NOMO-1 treated with dmso at 0.1 percent for 144 hours (cell line): ENCODE measurements at regions not wholly inside any gene's neighbourhood (a gene's known extent, or its start where the extent isn't known, plus 50 kb on each side); places are given as distances from the start of the nearest gene placed in this dataset.
"Not testable (repeated sequence)": the region's sequence is repeated elsewhere in the genome, so short reads cannot be mapped to it uniquely, and the experiment has no call there.

Source experiments
- DNase-seq: peaks from one replicate; lab custom pipeline; 2025; ENCODE audit not compliant: unreplicated experiment; lab: John Stamatoyannopoulos, UW

DNA sequence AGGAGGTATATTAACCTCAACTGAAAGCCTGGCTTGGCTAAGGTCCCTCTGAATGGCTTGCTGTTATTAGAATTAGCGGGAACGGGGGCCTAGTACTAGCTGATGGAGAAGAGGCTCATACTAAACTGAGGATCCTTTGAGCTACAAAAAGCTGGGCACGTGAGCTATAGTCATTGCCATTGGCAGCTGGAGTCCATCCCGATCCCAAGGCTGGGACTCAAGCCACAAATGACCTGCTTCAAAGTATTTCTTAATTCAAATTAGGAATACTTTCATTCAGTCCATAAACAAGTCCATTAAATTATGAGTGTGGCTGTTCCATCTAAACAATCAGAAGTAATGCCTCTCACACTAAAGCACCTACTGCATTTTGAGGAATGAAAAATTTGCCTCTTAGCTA is 114.5 kb downstream of the DACT1 start:
- no peak for DNase-seq

GRCh38 chr14:58752771-58753201 is 115.0 kb downstream of the DACT1 start:
- no peak for DNase-seq

GRCh38 chr14:58755031-58755925 is 117.5 kb downstream of the DACT1 start:
- DNase-seq = no peak

- DNase-seq = no peak
Observed at GRCh38 chr14:58760121-58760520, 122.4 kb downstream of the DACT1 start.

- no peak for DNase-seq
Observed at GRCh38 chr14:58762629-58763028, 124.9 kb downstream of the DACT1 start.

- DNase-seq = no peak
Observed at GRCh38 chr14:58763210-58763609, 125.4 kb downstream of the DACT1 start.

DNA sequence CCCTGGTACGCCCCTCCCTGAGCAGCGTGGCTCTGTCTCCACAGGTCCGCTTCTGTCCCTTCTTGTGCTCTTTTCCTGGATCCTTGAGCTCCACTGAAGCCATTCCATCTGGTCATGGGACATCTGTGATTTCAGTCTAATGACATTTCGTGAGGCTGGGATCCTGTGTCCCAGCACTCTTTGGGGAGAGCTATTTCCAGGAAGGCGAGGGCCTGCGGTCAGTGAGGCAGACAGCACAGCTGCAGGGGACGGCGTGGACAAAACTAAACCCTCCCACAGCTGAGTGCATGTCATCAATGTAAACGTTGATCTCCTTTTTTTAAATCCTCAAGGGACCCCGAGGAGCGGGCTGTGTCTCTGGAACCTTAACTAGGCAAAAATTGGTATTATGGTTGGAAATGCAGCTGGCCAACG is 127.7 kb downstream of the DACT1 start:
- DNase-seq = no peak

DNA sequence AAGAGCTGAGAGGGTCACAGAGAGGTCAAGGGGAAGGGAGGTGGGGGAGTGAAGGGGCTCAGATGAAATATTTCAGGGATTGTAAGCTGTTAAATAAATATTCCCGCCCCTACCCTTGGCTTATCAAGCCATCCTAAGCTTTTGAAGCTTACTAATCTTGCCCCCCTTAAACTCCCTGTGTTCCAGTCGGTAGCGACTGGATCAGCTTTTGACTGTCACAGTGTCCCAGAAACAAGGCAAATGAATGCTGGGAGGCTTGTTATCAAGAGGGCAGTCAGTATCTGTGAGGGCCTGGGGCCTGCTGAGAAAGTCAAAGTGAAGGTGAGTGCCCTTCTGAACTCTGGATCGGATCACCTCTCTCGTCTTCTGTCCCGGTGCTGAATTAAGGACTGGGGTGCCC is 128.1 kb downstream of the DACT1 start:
- DNase-seq = no peak

DNA sequence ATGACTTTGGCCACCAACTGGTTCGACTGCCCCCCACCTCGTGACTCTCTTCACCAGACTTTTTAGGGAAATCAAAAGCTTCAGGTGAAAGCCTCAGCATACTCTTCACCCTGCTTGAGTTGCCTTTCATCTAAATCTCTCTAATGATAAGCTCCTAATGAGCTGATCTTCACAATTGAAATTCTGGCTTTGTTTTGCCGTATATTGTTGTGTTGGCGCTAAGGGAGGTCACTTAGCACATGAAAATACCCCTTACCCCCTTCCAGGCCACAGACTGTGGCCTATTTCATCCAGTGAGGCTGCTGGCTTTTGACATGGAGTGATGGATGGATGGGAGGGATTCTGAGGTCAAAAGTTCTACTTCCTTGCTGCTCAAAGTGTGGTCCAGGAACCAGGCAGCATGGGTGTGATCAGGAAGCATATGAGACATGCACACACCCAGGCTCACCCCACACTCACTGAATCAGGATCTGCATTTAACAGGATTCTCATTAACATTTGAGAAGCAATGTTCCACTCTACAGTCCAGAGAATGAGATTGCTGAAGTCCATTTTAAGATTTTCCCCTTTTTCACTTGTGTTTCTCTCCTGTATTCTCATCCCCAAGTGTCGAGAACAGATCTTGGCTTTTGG is 131.4 kb downstream of the DACT1 start:
- DNase-seq = no peak

DNA sequence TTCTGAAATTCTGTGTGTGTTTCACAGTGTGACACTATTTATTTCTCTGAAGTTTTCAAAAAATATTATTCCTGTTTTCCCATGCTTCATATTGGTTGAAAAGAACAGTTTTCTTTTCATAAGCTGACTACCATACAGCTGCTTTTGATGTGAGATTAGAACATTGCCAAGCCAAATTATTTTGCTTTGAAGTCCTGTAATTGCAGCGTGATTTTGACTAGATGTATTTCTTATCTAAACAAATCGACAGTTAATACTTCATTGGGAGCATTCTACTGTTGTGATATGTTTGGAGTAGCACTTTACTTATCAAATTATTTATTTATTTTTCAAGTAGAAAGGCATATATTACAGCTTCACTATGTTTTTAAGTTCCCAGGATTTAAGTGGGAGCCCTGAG is 132.0 kb downstream of the DACT1 start:
- DNase-seq = no peak

- DNase-seq = no peak
Observed at GRCh38 chr14:58770491-58770982, 132.8 kb downstream of the DACT1 start.

DNA sequence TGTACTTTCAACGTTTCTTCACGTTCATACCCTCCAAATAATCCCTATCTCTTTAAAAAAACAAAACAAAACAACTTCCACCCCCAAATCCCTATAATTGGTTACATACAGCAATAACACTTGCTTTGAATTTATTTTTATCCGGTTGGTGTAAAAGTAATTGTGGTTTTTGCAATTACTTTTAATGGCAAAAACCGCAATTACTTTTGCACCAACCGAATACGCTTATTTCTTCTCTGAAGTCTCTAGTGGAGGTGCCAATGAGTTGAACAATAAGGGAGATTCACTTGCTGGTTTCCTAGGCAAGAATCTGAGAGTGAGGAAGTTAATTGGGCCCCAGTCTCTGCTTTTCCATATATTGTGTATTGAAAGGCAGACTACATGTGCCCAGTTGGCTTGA is 133.3 kb downstream of the DACT1 start:
- peak; percentile 8 for DNase-seq

DNA sequence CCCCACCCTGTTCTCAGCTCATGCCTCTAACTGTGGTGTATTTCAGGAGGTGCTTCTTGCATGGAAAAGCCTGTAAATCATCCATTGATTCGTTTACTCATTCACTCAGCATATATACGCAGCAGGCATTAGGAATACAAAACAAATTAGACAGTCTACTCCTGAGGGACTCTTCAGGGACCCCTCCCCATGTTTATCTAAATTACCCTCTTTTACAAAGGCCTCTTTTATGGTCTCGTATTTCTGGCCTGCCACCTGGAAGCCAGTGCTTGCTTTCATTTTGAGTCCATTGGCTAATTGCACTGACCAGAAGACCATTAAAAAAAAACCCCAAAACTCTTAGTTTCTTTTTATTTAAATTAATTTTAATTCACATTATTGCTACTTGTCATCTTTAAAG is 134.4 kb downstream of the DACT1 start:
- DNase-seq = no peak

DNA sequence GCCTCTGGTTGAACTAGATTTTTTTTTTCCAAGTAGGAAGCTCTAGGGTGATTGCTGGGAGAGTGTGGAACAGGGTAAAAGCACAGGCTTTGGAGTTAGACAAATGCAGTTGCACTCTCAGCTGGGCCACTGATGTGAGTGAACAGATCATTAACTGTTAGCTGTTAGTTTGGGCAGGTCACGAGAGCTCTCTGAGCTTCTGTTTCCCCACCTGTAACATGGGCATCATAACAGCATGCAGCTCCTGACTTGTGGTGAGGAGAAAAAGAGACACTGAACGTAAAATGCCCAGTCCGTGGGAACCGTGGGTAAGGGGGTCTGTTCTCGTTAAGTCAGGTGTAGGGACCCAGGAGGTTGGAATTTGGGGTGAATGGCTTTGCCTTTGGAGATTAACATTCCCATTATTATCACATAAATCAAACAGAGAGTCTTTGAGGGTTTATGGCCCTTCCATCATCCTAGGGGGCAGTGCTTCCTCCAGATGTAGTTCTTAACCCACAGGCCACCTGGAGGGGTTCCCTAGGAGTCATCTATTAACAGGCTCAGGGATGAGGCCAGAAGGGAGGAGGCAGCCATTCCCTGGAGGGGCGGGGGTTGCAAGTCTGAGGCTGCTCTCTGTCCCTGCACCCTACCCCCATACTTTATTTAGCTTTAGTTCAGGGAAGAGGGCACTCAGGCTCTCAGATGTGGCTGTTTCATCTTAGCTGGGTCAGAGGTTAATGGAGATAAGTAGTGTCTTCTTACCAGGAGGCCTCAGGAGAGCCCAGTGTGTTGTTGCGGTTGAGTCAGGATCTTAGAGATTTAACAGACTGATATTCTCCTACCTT is 135.2 kb downstream of the DACT1 start:
- DNase-seq = no peak

DNA sequence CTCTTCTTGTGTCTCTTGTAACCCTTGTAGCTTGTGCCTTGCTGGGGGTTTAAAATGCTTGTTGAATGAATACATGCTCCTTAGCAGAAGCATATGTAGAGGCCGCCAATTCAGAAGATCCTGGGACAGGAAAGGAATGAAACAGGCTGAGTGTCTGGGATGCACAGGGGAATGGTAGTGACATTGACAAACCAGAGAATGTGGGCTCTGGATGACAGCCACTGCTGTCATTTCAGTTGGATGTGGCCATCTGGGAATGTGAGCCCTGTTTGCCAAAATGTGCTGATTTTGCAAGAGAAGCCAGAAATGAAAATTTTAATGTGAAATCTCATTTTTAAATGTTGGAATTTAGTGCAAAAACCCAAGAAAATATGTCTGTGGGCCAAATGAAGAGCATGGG is 136.8 kb downstream of the DACT1 start:
- DNase-seq = no peak

DNA sequence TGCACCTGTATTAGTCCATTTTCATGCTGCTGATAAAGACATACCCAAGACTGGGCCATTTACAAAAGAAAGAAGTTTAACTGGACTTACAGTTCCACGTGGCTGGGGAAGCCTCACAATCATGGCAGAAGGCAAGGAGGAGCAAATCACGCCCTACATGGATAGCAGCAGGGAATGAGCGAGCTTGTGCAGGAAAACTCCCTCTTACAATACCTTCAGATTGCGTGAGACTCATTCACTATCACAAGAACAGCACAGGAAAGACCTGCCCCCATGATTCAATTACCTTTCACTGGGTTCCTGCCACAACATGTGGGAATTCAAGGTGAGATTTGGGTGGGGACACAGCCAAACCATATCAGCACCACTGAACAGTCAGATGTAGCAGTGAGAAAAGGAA is 137.4 kb downstream of the DACT1 start:
- DNase-seq = not testable (repeated sequence)

DNA sequence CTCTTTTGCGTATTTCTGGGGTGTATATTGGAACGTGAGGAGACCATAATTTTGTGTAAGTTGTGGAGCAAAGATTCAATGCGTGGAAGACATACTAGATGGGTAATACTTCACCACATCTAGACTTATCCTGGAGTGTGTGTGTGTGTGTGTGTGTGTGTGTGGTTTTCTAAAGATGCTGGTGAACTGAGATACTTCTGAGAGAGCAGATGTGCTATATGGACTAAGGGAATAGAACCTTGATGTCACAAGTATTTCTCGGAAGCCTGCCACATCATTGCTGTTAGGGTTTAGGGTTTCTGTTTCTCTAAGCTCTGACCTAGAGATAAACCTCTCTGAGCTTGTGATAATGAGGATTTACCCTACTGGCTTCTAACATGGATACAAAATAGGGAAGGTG is 138.8 kb downstream of the DACT1 start:
- DNase-seq = no peak

DNA sequence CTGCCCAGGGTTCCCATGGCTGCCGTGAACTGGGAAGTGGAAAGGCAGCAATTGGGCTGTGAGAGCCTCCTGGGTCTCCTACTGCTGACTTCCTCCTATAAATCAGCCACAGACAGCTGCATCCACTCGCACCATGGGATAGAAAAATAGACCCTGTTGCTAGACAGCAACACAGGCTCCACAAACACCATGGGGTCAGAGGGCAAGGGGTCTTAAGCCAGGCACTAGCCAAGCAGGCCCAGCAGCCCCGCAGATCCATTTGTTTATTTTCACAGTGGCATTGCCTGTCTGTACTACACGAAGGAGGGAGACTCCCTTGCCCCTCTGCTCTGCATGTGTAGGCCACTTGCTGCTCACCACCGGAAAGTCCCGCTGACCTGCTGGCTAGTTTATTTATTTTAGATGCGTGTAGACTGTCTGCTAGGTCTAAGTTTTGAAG is 139.8 kb downstream of the DACT1 start:
- no peak for DNase-seq

GRCh38 chr14:58778202-58778601 is 140.4 kb downstream of the DACT1 start:
- DNase-seq = no peak

DNA sequence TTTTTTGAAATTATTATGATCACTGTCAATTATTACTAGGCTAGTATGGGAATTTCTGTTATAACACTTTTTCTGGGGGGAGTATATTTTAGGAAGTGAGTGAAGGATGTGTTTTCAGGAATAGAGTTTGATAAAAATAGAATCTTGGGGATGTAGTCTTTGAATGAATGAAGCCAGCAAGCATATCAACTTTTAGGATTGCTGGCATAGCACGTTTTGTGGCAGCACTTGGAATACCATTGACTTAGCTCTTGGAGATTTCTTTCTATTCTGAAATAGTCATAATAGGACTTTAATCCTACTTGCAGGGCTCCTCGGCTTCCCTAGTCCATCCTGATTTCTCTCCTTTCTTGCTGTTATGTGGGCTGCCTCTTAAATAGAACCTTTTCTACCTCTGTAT is 141.6 kb downstream of the DACT1 start:
- DNase-seq = no peak

DNA sequence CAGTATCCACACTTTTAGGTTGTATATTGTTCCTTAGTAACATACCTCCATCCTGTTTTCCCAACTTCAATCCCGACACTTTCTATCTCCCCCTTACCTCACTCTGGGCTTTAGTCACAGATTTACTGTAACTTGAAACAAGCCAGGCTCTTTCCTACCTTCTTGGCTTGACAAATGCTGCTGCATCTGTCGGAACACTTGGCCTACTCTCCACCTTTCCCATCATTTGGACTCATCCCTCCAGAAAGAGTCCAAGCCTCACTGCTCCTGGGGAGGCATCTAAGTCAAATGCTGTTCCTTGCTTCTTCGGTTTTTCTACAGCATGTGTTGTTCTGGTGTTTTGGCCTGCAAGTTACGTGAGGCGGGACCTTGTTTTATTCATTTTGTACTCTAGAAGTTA is 142.4 kb downstream of the DACT1 start:
- no peak for DNase-seq
